ENCODE measurements at regions not wholly inside any gene's neighbourhood (a gene's known extent, or its start where the extent isn't known, plus 50 kb on each side); places are given as distances from the start of the nearest gene placed in this dataset.
"Not testable (repeated sequence)": the region's sequence is repeated elsewhere in the genome, so short reads cannot be mapped to it uniquely, and the experiment has no call there.

DNA sequence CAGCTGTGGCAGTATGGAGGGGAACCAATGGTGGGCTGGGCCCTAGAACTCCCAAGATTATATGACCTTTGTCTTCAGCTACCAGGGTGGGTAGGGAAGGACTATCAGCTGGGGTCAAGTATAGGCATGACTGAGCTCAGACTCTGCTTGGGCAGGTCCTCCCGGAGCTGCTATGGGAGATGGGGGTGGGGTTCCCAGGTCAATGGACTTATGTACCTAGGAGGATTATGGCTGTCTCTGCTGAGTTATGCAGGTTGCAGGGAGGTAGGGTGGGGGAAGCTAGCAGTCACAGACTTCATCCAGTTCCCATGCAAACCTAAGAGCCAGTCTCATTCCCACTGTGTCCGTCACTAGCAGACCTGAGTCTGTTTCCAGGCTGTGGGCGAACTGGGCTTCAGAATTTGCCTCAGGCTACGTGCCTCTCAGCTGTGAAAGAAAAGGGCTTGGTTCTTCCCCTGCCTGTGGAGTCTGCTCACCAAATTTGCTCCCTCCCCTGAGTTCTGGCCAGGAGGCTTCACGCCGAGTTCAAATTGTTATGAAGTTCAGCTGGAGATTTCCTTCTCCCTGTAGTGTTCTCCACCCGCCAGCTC, 985.8 kb upstream of the NRXN1 start:
- DNase-seq (ENCODE audit: low read depth, low spot score): no peak
- H3K27me3 ChIP-seq (replicated peaks in 1 of 2; ENCODE audit: control insufficient read depth in 2 of 2, insufficient read depth in 2 of 2, low read length in 1 of 2): no peaks in the 10 kb centered on the region
- ChIA-PET CTCF (interaction anchor here (1.2 kb wide), 1 partner anchor 37 kb away, joined by 3 read pairs; no protein-coding TSS in a partner anchor), RAD21 (ENCODE audit: unreplicated experiment) (no interaction called here), POLR2A (no interaction called here), SMC1A (ENCODE audit: uncharacterized antibody, unreplicated experiment) (interaction anchor here (1.5 kb wide), 1 partner anchor 14 kb away, joined by 3 read pairs; no protein-coding TSS in a partner anchor)
- no peak for ATAC-seq
- H3K36me3 ChIP-seq (ENCODE audit: control insufficient read depth in 2 of 2, insufficient read depth in 2 of 2, low read length in 1 of 2): no peaks in the 10 kb centered on the region
- WGBS (ENCODE audit: insufficient coverage, insufficient replicate concordance, low lambda C conversion rate, missing lambda C conversion rate): 24% methylated on average over 7 of the region's 7 CpGs
- no peak overlapping the region for H3K27ac ChIP-seq (ENCODE audit: control insufficient read depth, insufficient read depth)
- no peaks in the 10 kb centered on the region for H4K20me1 ChIP-seq (ENCODE audit: control insufficient read depth, insufficient read depth)
- no peak overlapping the region for H3K4me3 ChIP-seq
- TF ChIP-seq TCF12 (IDR thresholded peaks at IDR 0.05; ENCODE audit: low read depth, low read length) (no peak), FOXM1 (IDR thresholded peaks at IDR 0.05; ENCODE audit: low read depth, low read length) (no peak), HDGF (IDR thresholded peaks at IDR 0.05) (no peak)
- TF ChIP-seq, protein P1, sequence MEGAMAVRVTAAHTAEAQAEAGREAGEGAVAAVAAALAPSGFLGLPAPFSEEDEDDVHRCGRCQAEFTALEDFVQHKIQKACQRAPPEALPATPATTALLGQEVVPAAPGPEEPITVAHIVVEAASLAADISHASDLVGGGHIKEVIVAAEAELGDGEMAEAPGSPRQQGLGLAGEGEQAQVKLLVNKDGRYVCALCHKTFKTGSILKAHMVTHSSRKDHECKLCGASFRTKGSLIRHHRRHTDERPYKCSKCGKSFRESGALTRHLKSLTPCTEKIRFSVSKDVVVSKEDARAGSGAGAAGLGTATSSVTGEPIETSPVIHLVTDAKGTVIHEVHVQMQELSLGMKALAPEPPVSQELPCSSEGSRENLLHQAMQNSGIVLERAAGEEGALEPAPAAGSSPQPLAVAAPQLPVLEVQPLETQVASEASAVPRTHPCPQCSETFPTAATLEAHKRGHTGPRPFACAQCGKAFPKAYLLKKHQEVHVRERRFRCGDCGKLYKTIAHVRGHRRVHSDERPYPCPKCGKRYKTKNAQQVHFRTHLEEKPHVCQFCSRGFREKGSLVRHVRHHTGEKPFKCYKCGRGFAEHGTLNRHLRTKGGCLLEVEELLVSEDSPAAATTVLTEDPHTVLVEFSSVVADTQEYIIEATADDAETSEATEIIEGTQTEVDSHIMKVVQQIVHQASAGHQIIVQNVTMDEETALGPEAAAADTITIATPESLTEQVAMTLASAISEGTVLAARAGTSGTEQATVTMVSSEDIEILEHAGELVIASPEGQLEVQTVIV (IDR thresholded peaks at IDR 0.05; ENCODE audit: borderline replicate concordance, partially characterized antibody): no peak
- TF ChIP-seq, protein P2, sequence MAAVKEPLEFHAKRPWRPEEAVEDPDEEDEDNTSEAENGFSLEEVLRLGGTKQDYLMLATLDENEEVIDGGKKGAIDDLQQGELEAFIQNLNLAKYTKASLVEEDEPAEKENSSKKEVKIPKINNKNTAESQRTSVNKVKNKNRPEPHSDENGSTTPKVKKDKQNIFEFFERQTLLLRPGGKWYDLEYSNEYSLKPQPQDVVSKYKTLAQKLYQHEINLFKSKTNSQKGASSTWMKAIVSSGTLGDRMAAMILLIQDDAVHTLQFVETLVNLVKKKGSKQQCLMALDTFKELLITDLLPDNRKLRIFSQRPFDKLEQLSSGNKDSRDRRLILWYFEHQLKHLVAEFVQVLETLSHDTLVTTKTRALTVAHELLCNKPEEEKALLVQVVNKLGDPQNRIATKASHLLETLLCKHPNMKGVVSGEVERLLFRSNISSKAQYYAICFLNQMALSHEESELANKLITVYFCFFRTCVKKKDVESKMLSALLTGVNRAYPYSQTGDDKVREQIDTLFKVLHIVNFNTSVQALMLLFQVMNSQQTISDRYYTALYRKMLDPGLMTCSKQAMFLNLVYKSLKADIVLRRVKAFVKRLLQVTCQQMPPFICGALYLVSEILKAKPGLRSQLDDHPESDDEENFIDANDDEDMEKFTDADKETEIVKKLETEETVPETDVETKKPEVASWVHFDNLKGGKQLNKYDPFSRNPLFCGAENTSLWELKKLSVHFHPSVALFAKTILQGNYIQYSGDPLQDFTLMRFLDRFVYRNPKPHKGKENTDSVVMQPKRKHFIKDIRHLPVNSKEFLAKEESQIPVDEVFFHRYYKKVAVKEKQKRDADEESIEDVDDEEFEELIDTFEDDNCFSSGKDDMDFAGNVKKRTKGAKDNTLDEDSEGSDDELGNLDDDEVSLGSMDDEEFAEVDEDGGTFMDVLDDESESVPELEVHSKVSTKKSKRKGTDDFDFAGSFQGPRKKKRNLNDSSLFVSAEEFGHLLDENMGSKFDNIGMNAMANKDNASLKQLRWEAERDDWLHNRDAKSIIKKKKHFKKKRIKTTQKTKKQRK (IDR thresholded peaks at IDR 0.05; ENCODE audit: low read depth, low read length): no peak
- TF ChIP-seq, protein P3, sequence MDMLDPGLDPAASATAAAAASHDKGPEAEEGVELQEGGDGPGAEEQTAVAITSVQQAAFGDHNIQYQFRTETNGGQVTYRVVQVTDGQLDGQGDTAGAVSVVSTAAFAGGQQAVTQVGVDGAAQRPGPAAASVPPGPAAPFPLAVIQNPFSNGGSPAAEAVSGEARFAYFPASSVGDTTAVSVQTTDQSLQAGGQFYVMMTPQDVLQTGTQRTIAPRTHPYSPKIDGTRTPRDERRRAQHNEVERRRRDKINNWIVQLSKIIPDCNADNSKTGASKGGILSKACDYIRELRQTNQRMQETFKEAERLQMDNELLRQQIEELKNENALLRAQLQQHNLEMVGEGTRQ (IDR thresholded peaks at IDR 0.05; ENCODE audit: borderline replicate concordance, low read depth, low read length): no peak
- H3K9me3 ChIP-seq (replicated peaks; ENCODE audit: control insufficient read depth, insufficient read depth, low read length): no peaks in the 10 kb centered on the region
- no peak overlapping the region for H2AFZ ChIP-seq (ENCODE audit: control insufficient read depth, low read depth, low read length)
- BruUV-seq (replicated peaks): no TSS peak
- H3K79me2 ChIP-seq (ENCODE audit: control insufficient read depth, insufficient read depth, low read length): no peaks in the 10 kb centered on the region
- no peaks in the 10 kb centered on the region for H3K4me1 ChIP-seq (ENCODE audit: control insufficient read depth, insufficient read depth, low read length)
- H3K9ac ChIP-seq (ENCODE audit: control insufficient read depth, insufficient read depth, low read length): no peak overlapping the region
- no peak for FAIRE-seq
- intact Hi-C loops (cut with micrococcal nuclease; ENCODE audit: unreplicated experiment) (no loop called here), in situ Hi-C loops (cut with MboI) (no loop called here)
- H3K4me2 ChIP-seq (ENCODE audit: control insufficient read depth, insufficient read depth): no peak overlapping the region

DNA sequence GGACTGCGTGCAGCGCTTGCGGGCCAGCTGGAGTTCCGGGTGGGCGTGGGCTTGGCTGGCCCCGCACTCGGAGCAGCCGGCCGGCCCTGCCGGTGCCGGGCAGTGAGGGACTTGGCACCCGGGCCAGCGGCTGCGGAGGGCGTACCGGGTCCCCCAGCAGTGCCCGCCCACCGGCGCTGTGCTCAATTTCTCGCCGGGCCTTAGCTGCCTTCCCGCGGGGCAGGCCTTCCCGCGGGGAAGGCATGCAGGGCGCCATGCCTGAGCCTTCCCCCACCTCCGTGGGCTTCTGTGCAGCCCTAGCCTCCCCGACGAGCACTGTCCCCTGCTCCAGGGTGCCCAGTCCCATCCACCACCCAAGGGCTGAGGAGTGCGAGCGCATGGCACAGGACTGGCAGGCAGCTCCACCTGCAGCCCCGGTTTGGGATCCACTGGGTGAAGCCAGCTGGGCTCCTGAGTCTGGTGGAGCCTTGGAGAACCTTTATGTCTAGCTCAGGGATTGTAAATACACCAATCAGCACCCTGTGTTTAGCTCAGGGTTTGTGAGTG, 975.0 kb upstream of the NRXN1 start:
- CTCF ChIA-PET; H3K4me1 ChIP-seq (ENCODE audit: control insufficient read depth, insufficient read depth, low read length); POLR2A ChIA-PET; H3K79me2 ChIP-seq (ENCODE audit: control insufficient read depth, insufficient read depth, low read length); H3K36me3 ChIP-seq (ENCODE audit: control insufficient read depth in 2 of 2, insufficient read depth in 2 of 2, low read length in 1 of 2); H3K9ac ChIP-seq (ENCODE audit: control insufficient read depth, insufficient read depth, low read length); H2AFZ ChIP-seq (ENCODE audit: control insufficient read depth, low read depth, low read length); in situ Hi-C loops (cut with MboI); RAD21 ChIA-PET (ENCODE audit: unreplicated experiment); H3K4me2 ChIP-seq (ENCODE audit: control insufficient read depth, insufficient read depth); H3K9me3 ChIP-seq (replicated peaks; ENCODE audit: control insufficient read depth, insufficient read depth, low read length); H3K27me3 ChIP-seq (replicated peaks in 1 of 2; ENCODE audit: control insufficient read depth in 2 of 2, insufficient read depth in 2 of 2, low read length in 1 of 2); DNase-seq (ENCODE audit: low read depth, low spot score); ATAC-seq; H4K20me1 ChIP-seq (ENCODE audit: control insufficient read depth, insufficient read depth); BruUV-seq (replicated peaks); H3K27ac ChIP-seq (ENCODE audit: control insufficient read depth, insufficient read depth); H3K4me3 ChIP-seq; SMC1A ChIA-PET (ENCODE audit: uncharacterized antibody, unreplicated experiment); FAIRE-seq; intact Hi-C loops (cut with micrococcal nuclease; ENCODE audit: unreplicated experiment): not testable (repeated sequence)
- WGBS (ENCODE audit: insufficient coverage, insufficient replicate concordance, low lambda C conversion rate, missing lambda C conversion rate): 67% methylated on average over 13 of the region's 32 CpGs
